ENCODE measurements at regions not wholly inside any gene's neighbourhood (a gene's known extent, or its start where the extent isn't known, plus 50 kb on each side); places are given as distances from the start of the nearest gene placed in this dataset.

DNA sequence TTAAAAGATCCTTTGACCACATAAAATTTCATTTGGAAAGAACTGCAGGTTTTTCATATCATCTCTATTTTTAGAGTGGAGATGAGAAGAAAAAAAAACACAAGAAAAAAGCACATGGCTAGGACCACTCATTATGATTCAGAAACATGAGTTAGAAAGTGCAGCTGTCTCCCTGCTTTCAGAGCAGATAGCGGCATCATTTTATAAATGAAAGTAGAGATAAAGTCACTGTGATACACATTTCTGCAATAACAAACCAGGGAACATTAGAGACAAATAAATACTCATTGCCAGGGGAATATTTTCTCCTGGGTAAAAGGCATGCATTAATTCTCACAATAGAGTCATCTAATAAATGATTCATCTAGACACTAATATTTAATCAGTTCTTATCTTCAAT is 87.5 kb upstream of the PLPPR4 start:
- Histone ChIP-seq H3K4me2 (ENCODE audit: insufficient read depth in 1 of 2, low read depth in 2 of 2, low read length in 2 of 2) (no peak overlapping the region), H2BK12ac (ENCODE audit: low read depth, low read length) (no peak overlapping the region), H3K18ac (ENCODE audit: extremely low read depth, low read length) (no peak overlapping the region), H4K8ac (ENCODE audit: extremely low read depth, insufficient read depth, low read length) (no peak overlapping the region), H3K36me3 (ENCODE audit: control insufficient read depth in 2 of 4, insufficient read depth in 4 of 4, low read length in 3 of 4) (no peaks in the 10 kb centered on the region), H4K20me1 (replicated peaks in 1 of 2; ENCODE audit: control insufficient read depth in 1 of 2, insufficient read depth in 2 of 2, low read length in 2 of 2) (no peaks in the 10 kb centered on the region), H3K23ac (ENCODE audit: insufficient read length) (no peak overlapping the region), H3K79me1 (ENCODE audit: low read depth, low read length) (no peaks in the 10 kb centered on the region), H2AK5ac (ENCODE audit: low read depth, low read length) (no peak overlapping the region), H4K5ac (ENCODE audit: insufficient read length, low read depth, low read length) (no peak overlapping the region), H3K9ac (replicated peaks in 1 of 4; ENCODE audit: extremely low read depth in 1 of 4, low read depth in 3 of 4, low read length in 3 of 4) (no peak overlapping the region), H3K4me3 (ENCODE audit: extremely low read depth in 1 of 4, insufficient read depth in 2 of 4, low read depth in 3 of 4, low read length in 4 of 4) (no peak overlapping the region), H3K27me3 (replicated peaks in 1 of 4; ENCODE audit: control insufficient read depth in 3 of 4, extremely low read depth in 1 of 4, insufficient read depth in 3 of 4, low read length in 3 of 4) (no peaks in the 10 kb centered on the region), H2AFZ (ENCODE audit: low read length) (no peak overlapping the region), H2BK5ac (ENCODE audit: low read depth, low read length) (no peak overlapping the region), H4K91ac (replicated peaks; ENCODE audit: insufficient read length, low read length) (no peak overlapping the region), H2BK15ac (ENCODE audit: low read length) (no peak overlapping the region), H2BK120ac (replicated peaks; ENCODE audit: low read depth, low read length) (no peak overlapping the region), H3K9me3 (ENCODE audit: insufficient read depth in 2 of 2, low read depth in 1 of 2, low read length in 1 of 2) (no peaks in the 10 kb centered on the region), H2BK20ac (ENCODE audit: low read length) (no peak overlapping the region), H3K79me2 (ENCODE audit: control insufficient read depth in 1 of 2, insufficient read depth in 2 of 2, low read length in 2 of 2) (no peaks in the 10 kb centered on the region), H3K14ac (ENCODE audit: insufficient read length) (no peak overlapping the region), H3K56ac (replicated peaks; ENCODE audit: insufficient read length, low read depth, low read length) (no peak overlapping the region), H3K4me1 (replicated peaks in 1 of 4; ENCODE audit: control insufficient read depth in 3 of 4, insufficient read depth in 4 of 4, low read length in 3 of 4) (no peaks in the 10 kb centered on the region), H3K27ac (ENCODE audit: low read depth, low read length) (no peak overlapping the region), H3K4ac (replicated peaks; ENCODE audit: insufficient read length, low read depth, low read length) (no peak overlapping the region), H3K23me2 (ENCODE audit: low read depth, low read length) (no peaks in the 10 kb centered on the region)
- no peak for FAIRE-seq
- DNase-seq (ENCODE audit: low read depth in 1 of 2, low spot score in 2 of 2), result no peak
- 95% methylated on average over 1 of the region's 1 CpG; no CpG with 5 or more reads in 1 of the 2 experiments for WGBS, 2 experiments (ENCODE audit: extremely low coverage in 1 of 2, insufficient coverage in 1 of 2, insufficient read length in 1 of 2, insufficient replicate concordance in 2 of 2, low coverage in 1 of 2, low lambda C conversion rate in 2 of 2, missing lambda C conversion rate in 1 of 2)
- ChIA-PET CTCF (ENCODE audit: partially characterized antibody) (interaction anchor here (0.7 to 1.8 kb wide), 3 partner anchors 273 to 515 kb away, joined by 3 to 8 read pairs (median 3); no protein-coding TSS in a partner anchor), POLR2A (ENCODE audit: partially characterized antibody) (no interaction called here)
- no peak for TF ChIP-seq RAD21 (IDR thresholded peaks at IDR 0.05 in 1 of 2, conservative IDR thresholded peaks at IDR 0.05 in 1 of 2; ENCODE audit: low read depth in 2 of 2, low read length in 2 of 2)
- TF ChIP-seq HDAC6 (IDR thresholded peaks at IDR 0.05; ENCODE audit: low read depth, low read length), result no peak
- no peak for TF ChIP-seq CBX5 (IDR thresholded peaks at IDR 0.05; ENCODE audit: low read depth, low read length)
- TF ChIP-seq RXRA (IDR thresholded peaks at IDR 0.05; ENCODE audit: insufficient read depth, low read depth, low read length), result no peak
- TF ChIP-seq POLR2A (IDR thresholded peaks at IDR 0.05; ENCODE audit: control extremely low read depth in 1 of 2, low read depth in 2 of 2, low read length in 2 of 2), result no peak
- no peak for TF ChIP-seq EGR1 (IDR thresholded peaks at IDR 0.05; ENCODE audit: borderline replicate concordance, low read depth, low read length)
- no peak for TF ChIP-seq SP4 (IDR thresholded peaks at IDR 0.05; ENCODE audit: low read length)
- TF ChIP-seq TEAD4 (IDR thresholded peaks at IDR 0.05; ENCODE audit: low read depth, low read length), result no peak
- TF ChIP-seq NRF1 (IDR thresholded peaks at IDR 0.05; ENCODE audit: low read depth, low read length), result no peak
- no peak for TF ChIP-seq ATF3 (IDR thresholded peaks at IDR 0.05; ENCODE audit: insufficient read depth, low read depth, low read length)
- TF ChIP-seq EZH2 (IDR thresholded peaks at IDR 0.05; ENCODE audit: low read depth, low read length, severe bottlenecking), result no peak
- TF ChIP-seq KDM4A (IDR thresholded peaks at IDR 0.05; ENCODE audit: low read depth, low read length, severe bottlenecking), result no peak
